Middle frontal gyrus (tissue), 1 donor: ENCODE measurements at regions not wholly inside any gene's neighbourhood (a gene's known extent, or its start where the extent isn't known, plus 50 kb on each side); places are given as distances from the start of the nearest gene placed in this dataset.
"Not testable (repeated sequence)": the region's sequence is repeated elsewhere in the genome, so short reads cannot be mapped to it uniquely, and the experiment has no call there.

Source experiments
- DNase-seq: peaks from one replicate; pipeline ENCODE4 v3.0.0-alpha.2; 2015; ENCODE audit warnings: low spot score; ENCODE audit errors: extremely low spot score

DNA sequence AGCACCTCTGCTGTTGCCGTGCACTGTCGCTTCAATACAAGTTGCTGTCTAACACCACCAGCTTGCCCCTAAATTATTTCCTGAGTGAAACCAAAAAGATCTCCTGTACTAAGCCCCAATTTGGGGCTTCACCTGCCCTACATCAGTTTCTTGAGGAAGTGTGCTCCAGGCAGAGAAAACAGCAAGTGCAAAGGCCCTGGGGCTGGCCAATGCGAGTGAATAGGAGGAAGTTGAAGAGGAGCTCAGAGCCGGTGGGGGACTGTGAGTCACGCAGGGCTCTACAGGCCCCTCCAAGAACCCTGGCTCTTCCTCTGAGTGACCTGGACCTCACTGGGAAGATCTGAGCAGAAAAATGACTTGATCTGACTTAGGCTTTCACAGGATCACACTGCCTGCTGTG is 117.2 kb downstream of the IPO8 start:
- no peak for DNase-seq

DNA sequence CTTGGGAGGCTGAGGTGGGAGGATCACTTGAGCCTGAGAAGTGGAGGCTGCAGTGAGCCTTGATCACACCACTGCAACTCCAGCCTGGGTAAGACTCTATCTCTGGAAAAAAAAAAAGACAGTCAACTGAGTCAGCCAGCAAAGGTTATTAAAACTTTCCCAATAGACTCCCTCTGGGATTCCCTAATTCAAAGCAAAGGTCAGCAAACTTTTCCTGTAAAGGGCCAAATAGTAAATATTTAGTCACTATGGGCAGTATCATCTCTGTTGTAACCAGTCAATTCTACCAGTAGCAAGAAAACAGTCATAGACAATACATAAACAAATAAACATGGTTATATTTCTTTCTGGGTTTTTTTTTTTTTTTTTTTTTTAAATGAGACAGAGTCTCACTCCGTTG is 122.5 kb downstream of the IPO8 start:
- DNase-seq = no peak

DNA sequence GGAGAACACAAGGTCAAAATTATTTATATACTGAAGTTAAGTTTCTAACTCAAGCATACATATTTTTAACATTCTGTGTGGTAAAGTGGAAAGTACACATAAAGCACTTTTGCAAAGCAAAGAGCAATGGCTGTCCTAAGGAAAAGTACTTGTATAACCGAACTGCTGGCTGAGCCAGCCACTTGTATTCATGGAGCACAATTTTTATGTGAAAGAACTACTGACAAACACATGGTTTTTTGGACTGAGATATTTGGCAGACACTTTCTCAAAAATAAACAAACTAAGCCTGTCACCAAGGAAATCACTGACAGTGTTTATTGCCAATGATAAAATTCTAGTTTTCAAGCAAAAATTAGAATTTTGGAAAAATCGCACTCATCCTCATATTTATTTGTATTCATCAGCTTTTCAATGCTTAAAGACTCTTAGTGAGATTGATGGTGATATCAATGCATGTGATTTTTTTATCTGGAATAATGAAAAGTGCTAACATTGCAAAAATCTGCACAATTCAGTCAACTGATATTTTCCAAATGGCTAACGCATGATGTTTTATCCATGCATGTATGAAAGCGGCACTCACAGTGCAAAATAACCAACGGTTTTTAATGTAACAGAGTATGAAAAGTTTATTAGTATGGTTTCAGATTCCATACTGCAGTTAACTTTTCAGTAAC is 125.3 kb downstream of the IPO8 start:
- DNase-seq = no peak

DNA sequence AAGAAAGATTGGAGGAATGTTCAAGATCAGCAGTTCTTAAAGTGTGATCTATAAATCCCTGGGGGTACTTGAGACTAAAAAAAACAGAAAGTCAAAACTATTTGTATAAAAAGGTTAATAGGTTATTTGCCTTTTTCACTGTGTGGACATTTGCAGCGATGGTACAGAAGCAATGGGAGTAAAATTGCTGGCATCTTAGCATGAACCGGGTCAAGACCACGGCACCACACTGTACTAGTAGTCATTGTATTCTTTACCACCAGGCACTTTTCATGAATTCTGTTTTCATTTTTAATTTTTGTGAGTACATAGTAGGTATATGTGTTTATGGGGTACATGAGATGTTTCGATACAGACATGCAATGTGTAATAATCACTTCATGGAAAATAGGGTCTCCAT is 126.2 kb downstream of the IPO8 start:
- no peak for DNase-seq

DNA sequence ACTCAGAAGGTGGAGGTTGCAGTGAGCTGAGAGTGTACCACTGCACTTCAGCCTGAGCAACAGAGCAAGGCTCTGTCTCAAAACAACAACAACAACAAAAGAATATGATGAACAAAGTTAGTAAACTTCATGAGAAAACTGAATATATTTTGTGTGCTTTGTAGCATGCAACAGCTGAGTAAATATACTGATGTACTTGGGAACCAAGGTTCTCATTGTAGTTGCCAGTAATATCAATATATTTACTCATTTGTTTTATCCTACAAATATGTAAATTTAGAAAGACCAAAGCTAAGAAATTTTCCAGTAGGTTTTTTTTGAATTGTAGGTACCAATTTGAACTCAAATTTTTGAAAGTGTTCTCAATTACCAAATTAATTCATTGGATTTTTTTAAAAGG is 127.2 kb downstream of the IPO8 start:
- no peak for DNase-seq

DNA sequence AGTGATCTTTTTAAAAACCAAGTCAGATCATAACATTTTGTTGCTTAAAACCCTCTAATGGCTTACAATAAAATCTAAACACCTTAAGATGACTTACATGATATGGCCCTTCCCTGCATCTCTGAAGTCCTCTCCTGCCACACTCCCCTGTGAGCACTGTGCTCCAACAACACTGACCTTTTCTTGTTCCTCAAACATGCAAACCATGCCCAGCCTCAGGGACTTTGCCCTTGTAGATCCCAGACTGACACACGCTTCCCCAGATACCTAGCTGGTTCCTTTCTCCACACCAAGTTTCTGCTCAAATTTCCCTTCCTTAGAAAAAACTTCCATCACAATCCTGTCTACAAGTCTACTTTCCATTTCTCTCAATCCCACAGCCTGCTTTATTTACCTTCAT is 128.6 kb downstream of the IPO8 start:
- no peak for DNase-seq

DNA sequence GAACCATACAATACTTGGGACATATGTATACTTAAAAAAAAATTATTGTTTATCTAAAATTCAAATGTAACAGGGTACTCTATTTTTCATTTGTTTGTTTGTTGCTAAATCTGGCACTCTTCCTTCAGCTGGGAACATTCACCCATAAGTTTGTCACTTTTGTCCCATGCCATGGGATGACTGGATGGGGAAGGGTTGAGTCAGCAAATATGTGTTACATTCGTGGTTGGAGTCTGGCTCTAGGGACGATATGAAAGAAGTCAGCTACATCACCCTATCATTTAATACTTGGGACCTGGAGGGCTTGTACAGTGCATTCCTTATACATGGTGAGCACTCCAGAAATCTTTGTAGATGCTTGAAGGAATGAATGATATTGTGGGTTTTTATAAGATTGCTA is 131.3 kb downstream of the IPO8 start:
- no peak for DNase-seq

DNA sequence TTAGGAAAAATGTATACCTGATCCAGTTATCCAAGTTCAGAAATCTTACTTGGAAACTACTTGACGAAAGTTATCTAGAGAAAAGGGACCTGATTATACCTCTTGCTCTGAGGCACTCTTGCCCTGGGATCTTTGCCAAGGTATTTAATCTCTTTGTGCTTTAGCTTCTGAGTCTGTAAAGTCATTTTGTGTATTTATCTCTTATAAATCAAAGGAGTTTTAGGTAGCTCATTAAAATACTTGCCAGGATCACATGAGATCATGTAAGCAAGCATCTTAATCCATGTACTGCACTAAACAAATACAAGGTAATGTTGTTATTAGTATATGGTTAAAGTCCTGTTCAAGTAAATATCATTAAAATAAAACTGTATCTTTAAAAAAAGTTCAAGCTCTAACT is 147.5 kb downstream of the IPO8 start:
- no peak for DNase-seq

DNA sequence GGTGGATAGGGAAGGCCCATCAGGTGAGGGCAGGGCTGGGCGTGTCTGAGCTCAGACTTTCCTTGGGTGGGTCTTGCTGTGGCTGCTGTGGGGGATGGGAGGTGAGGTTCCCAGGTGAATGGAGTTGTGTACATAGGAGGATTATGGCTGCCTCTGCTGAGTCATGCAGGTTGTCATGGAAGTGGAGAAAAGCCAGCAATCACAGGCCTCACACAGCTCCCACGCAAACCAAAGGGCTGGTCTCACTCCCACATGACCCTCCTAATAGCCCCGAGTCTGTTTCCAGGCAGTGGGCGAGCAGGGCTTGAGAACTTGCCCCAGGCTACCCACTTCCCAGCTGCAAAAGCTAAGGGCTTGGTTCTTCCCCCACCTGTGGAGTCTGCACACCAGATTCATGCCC is 149.5 kb downstream of the IPO8 start:
- no peak for DNase-seq

DNA sequence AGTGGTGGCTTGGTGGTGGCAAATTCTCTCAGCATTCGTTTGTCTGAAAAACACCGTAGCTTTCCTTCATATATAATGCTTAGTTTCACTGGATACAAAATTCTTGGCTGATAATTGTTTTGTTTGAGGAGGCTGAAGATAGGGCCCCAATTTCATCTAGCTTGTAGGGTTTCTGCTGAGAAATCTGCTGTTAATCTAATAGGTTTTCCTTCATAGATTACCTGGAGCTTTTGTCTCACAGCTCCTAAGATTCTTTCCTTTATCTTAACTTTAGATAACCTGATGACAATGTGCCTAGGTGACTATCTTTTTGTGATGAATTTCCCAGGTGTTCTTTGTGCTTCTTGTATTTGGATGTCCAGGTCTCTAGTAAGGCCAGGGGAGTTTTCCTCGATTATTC is 151.0 kb downstream of the IPO8 start:
- not testable (repeated sequence) for DNase-seq

DNA sequence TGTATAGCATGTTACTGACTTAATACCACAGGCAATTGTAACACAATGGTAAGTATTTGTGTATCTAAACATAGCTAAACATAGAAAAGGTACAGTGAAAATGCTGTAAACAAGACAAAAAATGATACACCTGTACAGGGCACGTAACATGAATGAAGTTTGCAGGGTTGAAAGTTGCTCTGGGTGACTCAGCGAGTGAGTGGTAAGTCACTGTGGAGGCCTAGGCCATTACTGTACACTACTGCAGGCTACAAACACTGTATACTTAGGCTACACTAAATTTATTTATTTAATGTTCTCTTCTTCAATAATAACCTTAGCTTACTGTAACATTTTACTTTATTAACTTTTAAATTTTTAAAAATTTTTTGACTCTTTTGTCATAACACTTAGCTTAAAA is 158.4 kb downstream of the IPO8 start:
- no peak for DNase-seq

DNA sequence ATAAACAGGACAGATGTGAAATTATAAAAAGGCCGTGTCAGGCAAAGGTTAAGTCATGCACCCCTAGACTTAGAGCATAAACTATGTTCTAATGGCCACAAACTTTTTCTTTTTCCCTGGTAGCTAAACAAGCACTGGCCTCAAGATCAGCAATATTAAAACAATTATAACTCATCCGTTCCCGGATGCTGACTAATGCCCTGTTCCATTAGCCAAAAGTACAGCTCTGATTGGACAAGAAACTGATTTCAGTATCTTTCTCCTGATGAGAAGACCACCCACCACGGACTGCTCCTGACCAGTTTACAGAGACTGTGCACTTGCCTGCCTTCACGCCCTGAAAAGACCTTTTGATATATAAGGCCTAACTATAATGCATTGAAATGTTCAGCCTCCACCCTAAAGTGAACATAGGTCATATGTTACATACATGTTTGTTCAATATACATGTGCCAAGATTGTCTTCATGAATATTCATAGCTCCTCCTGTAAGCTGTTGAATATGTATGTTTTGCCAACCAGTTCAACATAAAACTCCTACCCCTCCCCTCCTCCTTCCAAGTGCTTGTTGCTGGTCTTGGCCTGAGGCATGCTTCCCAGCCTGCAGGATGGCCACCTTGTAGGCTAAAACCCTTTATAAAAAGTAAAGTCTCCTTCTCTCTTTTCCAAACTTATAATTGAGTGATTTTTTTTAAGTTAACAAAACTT is 162.0 kb downstream of the IPO8 start:
- DNase-seq = no peak

DNA sequence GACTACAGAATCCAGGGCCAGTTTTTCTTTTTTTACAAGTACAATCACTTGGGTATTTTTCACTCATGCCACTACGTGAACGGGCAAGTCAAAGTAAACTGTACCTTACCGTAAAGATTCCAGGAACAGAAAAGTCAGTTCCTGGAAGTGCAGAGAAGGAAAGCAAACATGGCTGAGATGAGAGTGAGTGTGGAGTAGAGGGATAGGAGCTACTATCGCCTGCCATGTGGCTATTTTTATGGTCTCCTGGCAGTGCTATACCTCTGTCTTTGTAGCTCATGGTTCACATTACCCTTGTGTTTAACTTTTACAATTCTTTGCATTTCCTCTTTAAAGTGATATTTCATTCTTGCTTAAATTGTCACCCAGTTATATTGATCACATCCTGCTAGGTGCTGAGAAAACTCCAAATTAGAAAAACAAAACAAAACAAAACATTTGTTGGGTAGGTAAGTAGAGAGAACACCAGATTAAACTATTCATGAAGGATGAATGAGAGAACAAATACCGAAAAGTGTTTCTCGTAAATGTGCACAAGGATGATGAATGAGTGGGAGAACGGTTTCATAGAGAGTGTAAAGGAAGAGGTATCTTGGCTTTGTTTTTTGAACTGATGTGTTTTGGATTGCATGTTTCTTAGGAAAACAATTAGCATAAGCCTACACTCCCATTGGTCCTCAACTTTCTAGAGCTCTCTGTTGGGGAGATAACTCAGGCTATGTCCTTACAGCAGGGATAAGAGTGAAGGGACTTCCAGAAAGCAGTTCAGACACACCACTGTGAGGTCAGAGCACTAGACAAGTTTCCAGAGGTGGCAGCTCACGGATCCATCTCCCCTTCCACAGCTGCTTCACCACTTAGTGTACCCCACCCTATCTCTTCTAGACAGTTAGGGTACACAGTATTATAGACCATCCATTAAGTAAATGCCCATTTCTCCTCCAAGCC is 163.7 kb downstream of the IPO8 start:
- no peak for DNase-seq

DNA sequence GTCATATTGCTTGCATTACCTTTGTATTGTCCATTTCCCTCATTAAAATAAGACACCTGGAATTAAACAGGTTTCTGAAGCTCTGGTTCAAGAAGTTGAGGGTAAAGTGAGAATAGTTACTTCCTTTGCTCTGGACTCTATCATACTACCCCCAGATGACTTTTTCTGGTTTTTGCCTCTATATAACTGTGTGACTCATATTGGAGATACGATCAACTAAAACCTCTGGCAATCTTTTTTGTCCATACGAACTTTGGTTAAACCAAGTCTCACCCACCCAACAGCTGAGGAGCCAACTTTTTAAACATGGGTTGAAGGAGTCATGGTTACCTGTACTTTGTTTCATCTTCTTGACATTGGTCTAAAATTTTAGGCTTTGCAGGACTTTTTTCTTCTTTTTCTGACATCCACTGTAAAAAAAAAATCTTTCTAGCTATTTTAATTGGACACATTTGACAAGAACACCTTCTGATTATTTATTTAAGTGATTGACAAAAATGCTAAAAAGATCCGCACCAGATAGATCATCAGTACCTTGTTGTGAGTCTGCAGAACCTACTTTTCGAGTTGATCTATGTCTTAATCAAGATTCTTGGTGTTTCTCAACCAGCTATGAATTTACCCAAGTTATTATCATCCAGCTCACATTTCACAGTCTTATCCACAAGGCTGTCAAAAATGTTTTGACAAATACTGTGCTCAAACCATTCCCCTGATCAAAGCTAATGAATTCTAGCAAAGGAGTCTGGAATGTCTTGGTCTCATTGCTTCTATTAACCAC is 166.0 kb downstream of the IPO8 start:
- no peak for DNase-seq

DNA sequence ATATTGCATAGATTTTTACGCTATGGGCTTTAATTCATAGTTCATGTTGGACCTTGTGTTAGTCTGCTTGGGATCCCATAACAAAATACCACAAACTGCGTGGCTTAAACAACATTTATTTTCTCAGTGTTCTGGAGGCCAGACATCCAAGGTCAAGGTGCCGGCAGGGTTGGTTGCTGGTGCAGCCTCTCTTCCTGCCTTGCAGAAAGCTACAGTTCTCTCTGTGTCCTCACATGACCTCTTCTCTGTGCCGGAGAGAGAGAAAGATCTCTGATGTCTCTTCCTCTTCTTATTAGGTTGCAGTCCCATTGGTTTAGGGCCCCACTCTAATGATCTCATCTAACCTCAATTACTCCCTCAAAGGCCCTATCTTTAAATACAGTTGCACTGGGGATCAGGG is 170.5 kb downstream of the IPO8 start:
- no peak for DNase-seq

DNA sequence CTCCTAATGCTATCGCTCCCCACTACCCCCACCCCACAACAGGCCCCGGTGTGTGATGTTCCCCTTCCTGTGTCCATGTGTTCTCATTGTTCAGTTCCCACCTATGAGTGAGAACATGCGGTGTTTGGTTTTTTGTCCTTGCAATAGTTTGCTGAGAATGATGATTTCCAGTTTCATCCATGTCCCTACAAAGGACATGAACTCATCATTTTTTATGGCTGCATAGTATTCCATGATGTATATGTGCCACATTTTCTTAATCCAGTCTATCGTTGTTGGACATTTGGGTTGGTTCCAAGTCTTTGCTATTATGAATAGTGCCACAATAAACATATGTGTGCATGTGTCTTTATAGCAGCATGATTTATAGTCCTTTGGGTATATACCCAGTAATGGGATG is 175.4 kb downstream of the IPO8 start:
- DNase-seq = not testable (repeated sequence)

DNA sequence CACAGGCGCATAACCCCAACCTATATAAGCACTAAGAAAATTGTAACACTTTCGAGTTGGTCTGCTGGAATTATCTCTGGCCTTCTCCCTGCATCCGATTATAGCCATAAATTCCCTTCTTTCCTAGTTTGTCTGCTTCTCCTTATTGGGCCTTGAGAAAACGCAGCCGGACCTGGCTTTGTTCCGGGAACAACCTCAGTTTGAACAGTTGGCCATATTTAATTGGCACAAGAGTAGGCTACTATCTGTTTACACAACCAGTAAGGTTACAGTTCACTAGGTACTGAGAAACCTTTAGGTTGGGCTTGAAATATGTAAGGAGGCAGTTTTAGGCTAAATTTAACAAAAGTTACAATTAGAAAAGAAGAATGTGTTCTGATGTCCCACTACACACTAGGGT is 176.1 kb downstream of the IPO8 start:
- DNase-seq = no peak

DNA sequence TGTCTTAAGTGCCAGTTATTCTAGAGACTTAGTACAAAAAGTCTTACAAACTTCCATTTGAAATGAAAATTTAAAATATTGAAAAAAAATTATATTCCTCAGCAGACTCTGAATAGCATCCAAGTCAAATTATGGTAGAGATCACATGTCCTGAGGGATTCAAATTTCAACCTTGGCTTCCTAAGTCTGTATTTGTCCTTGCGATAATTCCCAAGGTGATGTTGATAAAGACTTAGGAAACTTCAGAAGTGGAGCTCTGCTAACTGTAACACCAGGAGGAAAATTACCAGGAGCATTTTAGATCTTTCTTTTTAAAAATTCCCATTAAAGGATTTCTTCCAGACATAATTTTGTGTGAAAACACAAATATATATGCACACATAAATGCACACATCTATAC is 178.3 kb downstream of the IPO8 start:
- no peak for DNase-seq

DNA sequence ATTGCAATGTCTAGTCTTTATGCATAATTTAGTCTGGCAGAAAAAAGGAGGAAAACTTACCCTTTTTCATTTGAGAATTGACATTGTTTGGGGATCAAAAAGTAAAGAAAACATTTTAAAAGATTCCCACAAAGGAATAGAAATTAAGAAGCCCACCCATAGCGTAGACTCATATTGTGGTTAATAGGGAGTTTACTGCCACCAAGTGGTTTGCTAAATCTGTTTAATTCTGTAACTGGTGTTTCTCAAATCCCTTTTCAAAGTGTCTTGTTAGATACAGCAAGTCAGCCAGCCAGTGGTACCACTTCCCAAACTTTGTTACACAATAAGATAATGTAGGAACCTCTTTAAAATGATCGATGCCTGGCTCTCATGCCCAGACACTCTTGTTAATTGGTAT is 180.3 kb downstream of the IPO8 start:
- DNase-seq = peak; percentile 37

DNA sequence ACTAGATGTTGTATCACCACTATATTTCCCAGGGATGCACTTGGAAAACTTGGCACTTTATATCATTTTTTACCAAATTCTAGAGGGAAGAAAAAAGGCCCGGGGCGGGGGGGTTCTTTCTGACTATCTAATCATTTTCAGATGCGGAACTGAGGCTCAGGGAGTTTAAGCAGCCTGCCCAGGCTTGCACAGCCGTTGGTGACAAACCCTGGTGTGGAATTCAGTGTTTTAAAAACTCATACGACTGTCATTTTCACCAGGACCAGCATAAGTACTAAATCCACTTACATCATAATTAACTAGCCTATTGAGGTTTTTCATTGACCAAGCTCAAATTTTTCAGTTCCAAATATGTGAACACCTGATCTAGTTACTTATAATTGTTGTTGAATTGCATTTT is 181.0 kb downstream of the IPO8 start:
- DNase-seq = no peak

DNA sequence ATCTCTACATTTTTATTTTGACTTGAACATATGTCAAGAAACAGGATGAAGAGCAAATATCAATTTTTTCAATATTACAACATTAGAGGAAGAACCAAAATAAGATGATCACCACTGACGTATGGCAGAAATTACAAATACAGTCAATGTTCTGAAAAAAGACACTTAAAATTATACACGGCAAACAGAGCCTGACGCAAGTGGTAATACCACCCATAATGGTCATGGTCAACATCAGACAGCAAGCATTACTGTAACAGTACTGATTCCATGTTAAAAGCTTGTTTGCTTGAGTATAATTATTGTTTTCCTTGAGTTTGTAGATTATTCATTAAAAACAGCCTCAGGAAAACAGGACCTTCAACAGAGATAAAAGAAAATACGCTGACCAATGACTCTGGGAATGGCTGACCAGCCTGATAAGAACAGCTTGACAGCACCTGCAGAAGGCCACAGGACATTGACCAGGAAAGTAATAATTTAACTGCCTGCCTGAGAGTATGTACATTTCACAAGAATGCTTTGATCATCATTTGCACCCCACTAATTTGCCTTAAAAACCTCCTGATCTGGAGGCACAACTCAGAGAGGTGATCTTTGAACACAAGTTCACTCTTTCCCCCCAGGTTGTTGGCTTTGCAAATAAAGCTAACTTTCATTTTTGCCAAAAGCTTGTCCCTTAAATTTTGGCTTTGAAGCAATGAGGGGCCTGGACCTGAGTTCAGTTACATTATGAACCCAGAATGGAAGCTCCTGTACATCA is 187.3 kb downstream of the IPO8 start:
- DNase-seq = no peak
